ENCODE measurements at regions not wholly inside any gene's neighbourhood (a gene's known extent, or its start where the extent isn't known, plus 50 kb on each side); places are given as distances from the start of the nearest gene placed in this dataset.

- TF ChIP-seq BACH2 (CRISPR knock-in tag; IDR thresholded peaks at IDR 0.05; ENCODE audit: borderline replicate concordance), result no peak
- no peak for TF ChIP-seq SNAI2 (CRISPR knock-in tag; IDR thresholded peaks at IDR 0.05)
- no peak for TF ChIP-seq ARNTL (CRISPR knock-in tag; IDR thresholded peaks at IDR 0.05; ENCODE audit: borderline replicate concordance, low read depth)
- no peak for TF ChIP-seq POU6F1 (CRISPR knock-in tag; IDR thresholded peaks at IDR 0.05; ENCODE audit: borderline replicate concordance, low read depth)
- TF ChIP-seq GLIS3 (CRISPR knock-in tag; IDR thresholded peaks at IDR 0.05), result no peak
- TF ChIP-seq ZFP3 (CRISPR knock-in tag; IDR thresholded peaks at IDR 0.05), result no peak
- TF ChIP-seq TOX (CRISPR knock-in tag; IDR thresholded peaks at IDR 0.05; ENCODE audit: borderline replicate concordance), result no peak
- TF ChIP-seq CREB5 (CRISPR knock-in tag; IDR thresholded peaks at IDR 0.05; ENCODE audit: low read depth), result no peak
- no peak for TF ChIP-seq ESRRG (CRISPR knock-in tag; IDR thresholded peaks at IDR 0.05)
- TF ChIP-seq TSHZ2 (CRISPR knock-in tag; IDR thresholded peaks at IDR 0.05), result no peak
- no peak for TF ChIP-seq TCF4 (CRISPR knock-in tag; IDR thresholded peaks at IDR 0.05; ENCODE audit: borderline replicate concordance)
- no peak for TF ChIP-seq ZFP30 (CRISPR knock-in tag; IDR thresholded peaks at IDR 0.05)
- no peak for TF ChIP-seq CSRNP3 (CRISPR knock-in tag; IDR thresholded peaks at IDR 0.05)
- TF ChIP-seq PATZ1 (CRISPR knock-in tag; IDR thresholded peaks at IDR 0.05; ENCODE audit: borderline replicate concordance), result no peak
- no peak for TF ChIP-seq OSR1 (CRISPR knock-in tag; IDR thresholded peaks at IDR 0.05)
- no peak for ATAC-seq
Observed at GRCh38 chr16:5220705-5221104, 123.1 kb upstream of the EEF2KMT start.

- no peak for ATAC-seq
- no peak for TF ChIP-seq ZC3H10 (CRISPR knock-in tag; IDR thresholded peaks at IDR 0.05)
- no peak for TF ChIP-seq POU6F1 (CRISPR knock-in tag; IDR thresholded peaks at IDR 0.05; ENCODE audit: borderline replicate concordance, low read depth)
- TF ChIP-seq SNAI2 (CRISPR knock-in tag; IDR thresholded peaks at IDR 0.05), result no peak
- no peak for TF ChIP-seq ARNTL (CRISPR knock-in tag; IDR thresholded peaks at IDR 0.05; ENCODE audit: borderline replicate concordance, low read depth)
- no peak for TF ChIP-seq ZNF70 (CRISPR knock-in tag; IDR thresholded peaks at IDR 0.05)
- TF ChIP-seq RARB (CRISPR knock-in tag; IDR thresholded peaks at IDR 0.05), result no peak
- TF ChIP-seq ZNF565 (CRISPR knock-in tag; conservative IDR thresholded peaks at IDR 0.05; ENCODE audit: low read depth), result no peak
- TF ChIP-seq CSDC2 (CRISPR knock-in tag; IDR thresholded peaks at IDR 0.05), result no peak
- no peak for TF ChIP-seq TCF4 (CRISPR knock-in tag; IDR thresholded peaks at IDR 0.05; ENCODE audit: borderline replicate concordance)
- TF ChIP-seq ZFP3 (CRISPR knock-in tag; IDR thresholded peaks at IDR 0.05), result no peak
- TF ChIP-seq CSRNP3 (CRISPR knock-in tag; IDR thresholded peaks at IDR 0.05), result no peak
- TF ChIP-seq TSHZ2 (CRISPR knock-in tag; IDR thresholded peaks at IDR 0.05), result no peak
- no peak for TF ChIP-seq ESRRG (CRISPR knock-in tag; IDR thresholded peaks at IDR 0.05)
- TF ChIP-seq ZFP30 (CRISPR knock-in tag; IDR thresholded peaks at IDR 0.05), result no peak
- no peak for TF ChIP-seq PATZ1 (CRISPR knock-in tag; IDR thresholded peaks at IDR 0.05; ENCODE audit: borderline replicate concordance)
- TF ChIP-seq TOX (CRISPR knock-in tag; IDR thresholded peaks at IDR 0.05; ENCODE audit: borderline replicate concordance), result no peak
Observed at GRCh38 chr16:5216441-5217080, 119.0 kb upstream of the EEF2KMT start.

Data from SK-N-SH treated with all-trans-retinoic acid at 6 μM for 48 hours (cell line).